ENCODE measurements at regions not wholly inside any gene's neighbourhood (a gene's known extent, or its start where the extent isn't known, plus 50 kb on each side); places are given as distances from the start of the nearest gene placed in this dataset.

DNA sequence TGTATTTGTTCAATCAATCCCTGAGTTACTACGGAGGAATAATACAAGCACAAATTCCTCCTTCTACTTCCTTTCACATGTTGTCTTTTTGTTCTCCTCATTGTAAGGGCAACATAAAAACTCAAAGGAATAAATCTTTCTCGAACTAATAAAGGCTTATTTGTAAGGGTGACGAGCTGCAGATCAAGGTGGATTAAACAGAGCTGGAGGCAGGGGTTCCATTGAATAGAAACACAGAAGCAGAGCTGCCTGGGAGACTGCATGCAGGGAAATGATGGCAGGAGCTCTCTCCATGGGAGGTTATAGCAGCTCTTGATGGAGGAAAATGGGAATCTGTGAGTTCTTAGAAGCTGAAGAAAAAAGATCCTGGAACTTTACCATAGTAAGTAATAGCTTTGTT is 160.2 kb downstream of the CYYR1 start:
- DNase-seq (ENCODE audit: extremely low read depth, low read depth) = no peak

DNA sequence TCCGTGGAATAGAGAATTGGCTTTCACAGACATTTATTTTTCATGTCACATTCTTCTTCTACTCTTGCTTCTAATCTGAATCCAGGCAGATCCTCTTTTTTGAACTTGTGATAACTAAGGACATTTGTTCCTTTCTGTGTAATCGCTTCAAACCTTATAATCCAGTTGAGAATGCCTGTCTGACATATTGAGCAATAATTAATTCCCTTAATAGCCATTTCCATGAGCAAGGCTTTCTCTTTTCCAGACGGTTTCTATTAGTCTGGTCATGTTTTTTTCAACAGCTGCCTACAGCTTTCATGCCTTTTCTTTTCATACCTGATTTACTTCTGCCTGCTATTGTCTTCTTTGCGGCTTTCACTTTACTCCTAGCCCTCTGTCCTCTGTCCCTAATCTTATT is 163.4 kb downstream of the CYYR1 start:
- no peak for DNase-seq (ENCODE audit: extremely low read depth, low read depth)

DNA sequence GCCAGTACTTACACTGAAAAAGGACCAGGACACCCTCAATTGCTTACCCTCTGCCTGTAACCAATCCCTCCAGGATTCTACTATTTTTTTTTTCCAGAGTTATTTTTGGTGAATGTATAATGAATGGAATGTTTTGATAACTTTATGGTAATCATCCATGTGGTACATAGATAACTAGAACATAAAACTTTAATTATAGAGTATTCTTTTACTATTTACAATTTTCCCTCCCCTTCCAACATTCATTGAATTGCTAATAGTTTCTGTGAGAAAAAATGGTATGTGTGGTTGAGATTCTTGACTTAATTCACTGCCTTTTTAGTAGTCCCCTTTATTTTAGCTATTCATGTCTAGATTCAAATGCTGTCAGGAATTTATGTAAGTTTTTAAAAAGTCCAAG is 164.6 kb downstream of the CYYR1 start:
- DNase-seq (ENCODE audit: extremely low read depth, low read depth) = no peak

DNA sequence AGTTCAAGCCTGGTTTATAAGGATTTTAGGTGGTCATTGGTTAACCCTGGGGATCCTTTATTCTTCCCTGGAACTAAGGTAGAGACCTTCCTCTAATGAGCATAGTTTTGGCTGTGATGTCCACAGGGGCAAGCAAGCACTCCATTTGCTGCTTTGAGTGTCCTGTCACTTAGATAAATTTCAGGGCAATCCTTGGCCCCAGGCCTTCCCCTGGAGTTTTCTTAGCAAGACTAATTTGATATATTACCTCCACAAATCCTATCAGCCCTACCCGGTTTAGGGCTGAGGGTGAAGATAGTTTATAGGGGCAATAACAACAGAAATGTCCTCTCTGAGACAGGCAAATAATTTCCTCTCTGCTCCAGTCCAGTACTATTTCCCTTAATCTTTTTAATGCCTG is 166.6 kb downstream of the CYYR1 start:
- DNase-seq (ENCODE audit: extremely low read depth, low read depth) = no peak

DNA sequence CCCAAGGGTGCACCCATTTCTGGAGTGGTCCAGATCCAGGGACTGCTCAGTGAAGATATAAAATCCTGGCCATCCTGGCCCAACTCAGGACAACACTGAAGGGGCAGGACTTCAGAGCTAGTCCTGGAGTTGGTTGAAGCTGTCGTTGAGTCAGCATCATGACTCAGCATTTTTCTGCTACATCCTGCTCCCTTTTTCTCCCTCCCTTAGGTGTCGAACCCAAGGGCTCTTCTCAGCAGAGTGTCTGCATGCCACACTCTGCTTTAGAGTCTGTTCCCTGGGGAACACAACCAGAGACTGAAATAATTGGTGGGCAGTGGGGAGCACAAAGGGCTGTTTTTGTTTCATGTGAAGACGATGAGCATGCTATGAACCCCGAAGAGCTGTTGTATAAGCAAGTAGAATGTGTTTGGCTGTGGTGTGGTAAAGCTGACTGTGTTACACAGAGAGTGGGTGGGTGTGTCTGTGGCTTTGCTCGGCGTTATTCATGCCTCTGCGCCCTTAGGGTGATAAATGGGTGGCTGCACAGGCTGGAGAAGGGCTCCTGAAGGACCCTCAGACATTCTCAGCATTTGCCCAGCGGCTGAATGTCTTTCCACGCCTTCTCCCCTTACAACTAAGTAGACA is 167.2 kb downstream of the CYYR1 start:
- DNase-seq (ENCODE audit: extremely low read depth, low read depth) = peak; percentile 78

DNA sequence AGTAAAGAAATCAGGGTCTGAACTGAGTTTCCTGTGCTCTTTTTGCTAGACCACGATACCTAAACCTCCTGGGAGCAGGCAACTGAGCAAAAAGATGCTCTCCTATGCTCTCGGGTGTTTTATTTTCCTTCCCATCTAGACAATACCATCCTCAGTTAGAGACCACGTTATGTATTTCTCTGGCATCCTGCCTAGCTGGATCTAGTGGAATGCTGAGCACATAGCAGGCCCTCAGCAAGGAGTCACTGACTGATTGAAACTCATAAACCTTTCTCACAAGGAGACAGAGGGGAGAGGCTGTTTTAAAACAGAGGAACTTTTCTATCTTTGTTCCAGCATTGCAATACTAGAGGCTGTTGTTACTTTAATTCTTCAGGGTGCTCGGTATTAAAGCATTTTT is 168.0 kb downstream of the CYYR1 start:
- DNase-seq (ENCODE audit: extremely low read depth, low read depth) = no peak

DNA sequence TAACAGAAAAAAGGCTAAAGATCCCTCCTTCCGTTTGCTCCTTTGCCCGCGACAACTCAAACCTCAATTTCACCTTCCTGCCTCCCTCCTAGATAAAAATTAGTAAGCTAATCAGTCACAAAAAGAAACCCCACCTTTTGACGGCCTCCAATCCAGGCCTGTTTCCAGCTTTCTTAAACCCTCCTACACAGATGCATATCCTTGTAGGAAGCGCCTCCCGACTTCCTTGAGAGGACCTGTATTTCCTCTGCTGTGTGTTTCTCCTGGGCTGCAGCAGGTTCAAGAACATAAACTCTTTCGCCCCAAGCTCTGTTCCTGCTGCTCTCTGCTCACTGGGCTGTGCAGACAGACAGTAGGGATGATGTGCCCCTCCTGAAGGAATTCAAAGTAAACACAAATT is 168.8 kb downstream of the CYYR1 start:
- no peak for DNase-seq (ENCODE audit: extremely low read depth, low read depth)

DNA sequence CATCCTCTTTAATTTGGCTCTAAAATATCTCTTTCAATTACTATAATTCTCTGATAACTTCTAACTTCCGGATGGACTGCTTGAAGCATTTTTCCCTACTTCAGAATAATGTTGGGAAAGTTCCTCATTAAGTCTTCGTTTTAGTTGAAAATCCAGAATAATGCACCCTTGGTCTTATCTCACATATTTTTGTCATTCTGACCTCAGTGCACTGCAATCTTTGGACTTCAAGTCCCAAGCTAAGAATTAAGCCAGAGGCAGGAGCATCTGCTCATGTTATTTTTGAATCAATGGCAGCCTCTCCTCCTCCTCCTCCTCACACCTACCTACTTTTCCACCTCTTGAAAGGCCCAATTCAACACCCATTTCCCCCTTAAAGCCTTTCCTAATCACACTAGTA is 169.8 kb downstream of the CYYR1 start:
- no peak for DNase-seq (ENCODE audit: extremely low read depth, low read depth)

DNA sequence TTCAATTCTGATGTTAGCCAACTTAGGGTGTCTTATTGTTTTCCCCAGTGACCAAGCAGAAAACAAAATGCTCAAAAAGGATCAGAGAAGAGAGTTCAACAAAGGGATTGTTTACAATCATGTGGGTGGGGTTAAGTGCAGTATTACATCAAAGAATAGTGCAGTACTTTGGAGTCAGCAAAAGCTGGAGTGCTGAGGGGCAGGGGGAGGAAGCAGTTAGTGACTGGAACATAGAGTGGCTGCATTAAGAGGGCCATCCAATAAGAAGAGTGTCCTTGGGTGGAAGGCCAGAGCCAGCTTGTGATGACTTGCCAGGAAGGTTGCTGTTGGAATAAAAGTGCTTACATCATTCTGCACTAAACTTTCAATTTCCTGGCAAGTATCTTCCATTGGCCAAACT is 175.5 kb downstream of the CYYR1 start:
- DNase-seq (ENCODE audit: extremely low read depth, low read depth) = no peak

DNA sequence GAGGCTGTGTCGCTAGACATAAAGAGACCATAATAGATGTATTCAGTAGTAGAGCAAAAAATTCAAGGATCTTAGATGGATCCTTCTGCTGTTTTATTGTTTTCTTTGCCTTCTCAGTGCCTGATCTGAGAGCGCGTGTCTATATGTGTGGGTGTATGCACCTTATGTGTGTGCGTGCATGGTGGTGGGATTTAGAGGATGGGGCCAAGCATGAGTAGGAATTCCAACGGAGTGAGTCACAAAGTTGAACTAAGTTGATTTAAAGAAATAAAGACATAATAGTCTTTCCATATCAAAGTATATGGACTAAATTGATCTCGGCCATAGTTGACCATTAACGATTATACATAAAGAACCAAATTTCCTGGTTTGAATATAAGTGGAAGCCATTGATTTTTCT is 178.7 kb downstream of the CYYR1 start:
- no peak for DNase-seq (ENCODE audit: extremely low read depth, low read depth)

DNA sequence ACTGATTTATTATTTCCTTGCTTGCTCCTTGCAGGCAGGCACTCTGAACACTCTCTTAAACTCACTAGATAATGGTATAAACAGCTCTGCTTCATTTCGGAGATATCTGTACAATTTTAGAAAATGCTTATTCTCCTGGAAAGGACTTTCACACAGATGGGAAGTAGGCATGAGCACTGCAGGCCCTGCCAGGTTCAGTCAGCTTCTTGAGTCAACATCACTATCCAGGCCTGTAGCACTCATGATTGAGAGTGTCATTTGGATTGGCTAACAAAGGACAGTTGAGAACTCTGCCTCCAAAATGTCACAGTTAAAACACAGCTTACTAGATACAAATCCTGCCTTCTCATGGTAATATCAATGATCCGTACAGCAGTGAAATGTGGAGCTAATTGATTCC is 181.9 kb downstream of the CYYR1 start:
- no peak for DNase-seq (ENCODE audit: extremely low read depth, low read depth)

DNA sequence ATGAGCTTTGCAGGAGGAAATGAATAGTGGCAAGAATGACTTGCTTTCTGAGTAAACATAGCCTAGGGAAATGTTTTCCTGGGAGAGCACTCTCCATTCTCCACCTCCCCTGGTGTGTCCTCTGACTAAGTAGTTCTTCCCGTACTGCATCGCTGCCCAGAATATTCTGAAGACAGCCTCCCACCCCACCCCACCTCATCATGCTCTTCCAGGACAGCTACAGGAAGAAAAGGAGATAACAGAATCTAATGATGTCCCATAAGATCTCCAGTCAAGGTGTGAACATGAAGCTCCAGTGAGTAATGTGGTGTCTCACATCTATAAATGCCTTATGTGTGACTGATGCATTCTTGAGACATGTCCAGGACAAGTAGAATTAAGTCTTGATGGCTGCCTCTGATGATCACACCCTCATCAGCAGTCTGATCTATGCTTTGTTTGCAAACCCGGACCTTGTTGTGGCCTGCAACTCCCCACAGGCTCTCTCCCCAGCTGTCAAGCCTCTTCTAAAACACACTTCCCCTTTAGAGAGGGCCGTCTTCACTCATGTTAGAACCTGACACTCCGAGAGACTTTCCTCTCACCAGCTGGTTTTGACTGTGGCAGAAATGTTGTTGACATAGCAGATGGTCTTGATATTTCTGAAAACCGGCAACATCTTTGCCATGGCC is 183.0 kb downstream of the CYYR1 start:
- DNase-seq (ENCODE audit: extremely low read depth, low read depth) = no peak

DNA sequence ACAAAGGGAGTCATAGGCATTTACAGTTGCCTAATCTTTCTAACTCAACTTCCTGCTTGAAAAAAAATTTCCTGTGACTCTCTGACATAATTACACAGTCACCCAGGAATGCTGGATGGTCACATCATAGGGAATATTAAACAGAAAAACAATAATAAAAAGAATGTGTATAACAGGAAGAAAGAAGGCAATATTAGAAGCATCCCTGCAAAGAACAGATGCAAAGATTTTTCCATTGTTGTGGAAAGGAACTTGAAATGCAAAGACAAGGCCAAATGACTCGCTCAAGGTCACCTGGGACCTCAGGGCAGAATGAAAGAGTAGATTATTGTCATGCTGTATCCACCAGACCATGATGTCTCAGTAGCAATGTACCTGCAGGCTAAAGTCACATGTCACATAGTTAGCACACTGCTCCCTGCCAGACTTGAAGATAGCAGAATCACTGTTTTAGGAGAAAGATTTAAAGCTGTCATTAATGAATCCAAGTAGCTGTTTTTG is 184.3 kb downstream of the CYYR1 start:
- no peak for DNase-seq (ENCODE audit: extremely low read depth, low read depth)

DNA sequence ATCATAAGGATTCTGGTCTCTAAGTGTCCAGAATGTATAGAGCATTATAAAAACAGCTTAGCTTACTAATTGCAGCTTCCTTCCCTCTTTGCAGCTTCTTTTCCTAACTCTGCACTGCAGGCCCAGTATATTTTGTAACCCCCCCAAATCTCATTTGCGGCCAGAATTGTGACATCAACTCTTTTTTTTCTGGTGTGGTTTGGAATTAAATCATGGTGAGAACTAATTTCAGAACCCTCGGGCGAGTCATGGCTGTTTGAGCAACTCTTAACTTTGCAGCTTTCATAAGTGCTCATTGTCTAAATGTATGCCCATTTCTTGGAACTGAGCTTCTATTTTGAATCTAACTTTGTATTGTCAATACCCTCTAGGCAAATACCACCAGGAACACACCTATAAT is 187.4 kb downstream of the CYYR1 start:
- DNase-seq (ENCODE audit: extremely low read depth, low read depth) = no peak

DNA sequence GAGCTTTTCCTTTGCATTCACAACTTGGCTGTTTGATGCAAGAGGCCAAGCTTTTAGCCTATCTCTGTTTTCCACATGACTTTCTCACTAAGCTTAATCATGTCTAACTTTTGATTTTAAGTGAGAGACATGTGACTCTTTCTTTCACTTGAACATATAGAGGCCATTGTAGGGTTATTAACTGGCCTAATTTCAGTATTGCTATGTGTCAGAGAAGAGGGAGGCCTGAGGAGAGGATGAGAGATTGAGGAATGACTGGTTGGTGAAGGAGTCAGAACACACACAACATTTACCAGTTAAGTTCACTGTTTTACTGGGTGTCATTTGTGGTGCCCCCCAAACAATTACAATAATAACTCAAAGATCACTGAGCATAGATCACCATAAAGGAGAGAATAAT is 193.5 kb downstream of the CYYR1 start:
- no peak for DNase-seq (ENCODE audit: extremely low read depth, low read depth)

DNA sequence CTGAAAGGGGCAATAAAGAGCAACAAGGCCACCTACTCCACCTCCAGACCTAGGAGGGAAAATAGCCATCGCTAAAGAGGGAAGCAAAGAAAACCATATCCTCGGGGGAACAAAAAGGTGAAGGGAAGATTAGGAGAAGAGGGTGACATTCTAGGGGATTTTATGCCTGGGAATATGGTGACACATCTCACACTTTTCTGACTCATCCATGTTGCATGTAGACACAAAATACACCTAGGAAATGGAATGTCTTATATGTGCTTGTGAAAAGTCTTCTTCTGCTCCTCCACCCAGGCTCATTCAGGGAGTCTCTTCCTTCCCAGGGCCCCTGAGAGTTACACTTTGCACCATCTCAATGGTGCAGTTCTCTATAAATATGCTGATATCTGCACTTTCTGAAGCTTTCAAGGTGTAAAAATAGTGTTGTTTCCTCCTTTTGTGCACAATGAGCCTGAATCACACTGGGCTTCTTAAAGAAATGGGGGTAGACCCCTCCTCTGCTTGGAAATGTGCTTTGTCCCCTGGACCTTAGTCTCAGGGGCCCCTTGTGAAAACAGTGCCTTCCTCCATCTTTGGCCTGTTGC is 195.9 kb downstream of the CYYR1 start:
- no peak for DNase-seq (ENCODE audit: extremely low read depth, low read depth)

DNA sequence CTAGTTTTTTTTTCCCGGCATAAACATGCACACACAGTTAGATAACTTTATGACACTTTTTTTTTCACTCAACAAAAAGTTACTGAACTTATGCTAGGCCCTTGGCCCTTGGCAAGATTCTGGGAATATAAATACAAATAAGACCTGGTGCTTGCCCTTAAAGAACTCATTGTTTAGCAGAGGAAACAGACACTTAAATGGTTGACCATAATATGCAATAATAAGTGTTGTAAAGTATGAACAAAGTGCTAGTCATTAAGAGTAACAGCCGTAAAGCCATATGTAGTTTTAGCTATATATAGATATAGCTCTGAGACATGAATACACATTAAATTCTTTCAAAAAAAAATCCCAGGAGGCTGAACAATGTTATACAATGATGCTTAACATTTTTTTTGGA is 198.3 kb downstream of the CYYR1 start:
- no peak for DNase-seq (ENCODE audit: extremely low read depth, low read depth)

DNA sequence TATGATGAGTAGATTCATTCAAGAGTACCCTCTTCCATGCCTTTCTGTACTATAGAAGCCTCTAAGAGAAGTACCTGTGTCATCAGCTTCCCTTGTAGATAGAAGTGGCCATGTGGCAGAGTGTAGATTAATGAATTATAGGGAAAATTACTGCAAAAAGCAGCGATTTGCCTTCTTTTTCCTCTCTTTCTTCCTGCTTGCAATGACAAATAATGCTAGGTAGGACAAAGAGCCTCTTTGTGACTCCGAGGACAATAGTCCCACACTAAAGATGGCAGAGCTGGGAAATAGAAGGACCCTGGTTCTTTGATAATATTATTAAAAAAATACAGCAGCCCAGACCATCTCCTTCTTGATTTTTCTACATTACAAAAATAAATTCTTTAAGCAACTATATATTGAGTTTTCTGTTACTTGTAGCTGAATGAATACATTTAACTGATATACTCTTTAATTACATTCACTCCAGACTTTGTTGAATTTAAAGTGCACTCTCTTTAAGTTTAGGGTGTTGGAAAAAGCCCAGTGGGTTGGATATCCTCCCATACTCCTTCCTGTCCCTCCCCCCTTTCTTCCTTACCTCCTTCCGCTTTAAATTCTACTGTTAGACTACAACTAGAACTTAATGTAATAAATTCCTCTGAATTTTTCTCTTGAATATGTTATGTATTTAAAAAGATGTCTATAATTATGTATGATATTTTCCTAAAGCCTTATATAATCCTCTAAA is 198.2 kb upstream of the APP start:
- DNase-seq (ENCODE audit: extremely low read depth, low read depth) = no peak

DNA sequence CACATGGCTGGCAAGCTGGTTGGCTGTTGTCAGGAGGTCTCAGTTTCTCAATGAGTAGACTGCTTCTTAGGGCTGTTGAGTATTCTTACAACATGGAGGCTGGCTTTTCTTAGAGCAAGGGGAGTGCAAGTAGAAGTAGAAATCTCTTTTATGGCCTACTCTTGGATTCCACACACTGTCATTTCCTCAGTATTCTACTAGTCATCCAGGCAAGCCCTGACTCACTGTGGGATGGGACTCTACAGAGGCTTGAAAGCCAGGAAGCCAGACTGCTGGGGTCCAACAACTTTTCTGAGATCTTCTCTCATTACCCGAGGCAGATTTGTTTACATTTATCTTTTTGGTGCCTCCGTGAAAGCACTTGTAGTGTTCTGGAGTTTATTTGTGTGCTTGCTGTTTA is 196.2 kb upstream of the APP start:
- no peak for DNase-seq (ENCODE audit: extremely low read depth, low read depth)

DNA sequence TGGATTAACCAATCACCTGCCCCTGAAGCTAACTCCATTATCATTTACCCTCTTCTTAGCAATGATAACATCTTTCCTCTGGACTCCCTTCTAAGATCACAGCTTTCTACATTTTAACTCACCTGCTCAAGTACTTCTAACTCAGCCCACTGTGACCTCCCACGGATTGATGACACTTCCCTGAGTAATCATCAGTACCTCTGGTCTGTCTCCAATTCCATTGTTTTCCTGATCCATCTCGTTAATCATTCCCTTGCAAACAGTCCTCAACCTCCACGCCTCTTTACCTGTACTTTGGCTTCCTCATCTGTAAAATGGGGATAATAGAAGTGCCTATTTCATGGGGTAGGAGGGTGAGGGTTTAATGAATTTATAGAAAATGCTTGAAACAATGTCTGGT is 195.3 kb upstream of the APP start:
- DNase-seq (ENCODE audit: extremely low read depth, low read depth) = no peak

DNA sequence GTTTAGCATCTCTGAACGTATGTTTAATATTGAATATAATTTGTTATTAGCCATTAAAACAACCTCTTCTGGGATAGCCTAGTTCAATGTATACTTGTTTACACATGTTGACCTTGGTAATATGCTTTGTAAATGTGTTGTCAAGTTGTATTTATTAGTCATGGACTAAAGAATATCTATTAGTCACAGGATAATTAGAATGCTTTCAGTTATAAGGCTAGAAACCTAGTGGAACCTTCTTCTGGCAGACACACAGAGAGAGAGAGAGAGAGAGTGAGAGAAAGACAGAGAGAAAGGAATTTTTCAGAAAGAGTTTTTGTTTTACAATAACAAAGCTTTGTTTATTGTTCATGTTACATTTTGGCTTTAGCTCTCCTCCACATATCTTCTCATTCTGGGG is 181.1 kb upstream of the APP start:
- no peak for DNase-seq (ENCODE audit: extremely low read depth, low read depth)

DNA sequence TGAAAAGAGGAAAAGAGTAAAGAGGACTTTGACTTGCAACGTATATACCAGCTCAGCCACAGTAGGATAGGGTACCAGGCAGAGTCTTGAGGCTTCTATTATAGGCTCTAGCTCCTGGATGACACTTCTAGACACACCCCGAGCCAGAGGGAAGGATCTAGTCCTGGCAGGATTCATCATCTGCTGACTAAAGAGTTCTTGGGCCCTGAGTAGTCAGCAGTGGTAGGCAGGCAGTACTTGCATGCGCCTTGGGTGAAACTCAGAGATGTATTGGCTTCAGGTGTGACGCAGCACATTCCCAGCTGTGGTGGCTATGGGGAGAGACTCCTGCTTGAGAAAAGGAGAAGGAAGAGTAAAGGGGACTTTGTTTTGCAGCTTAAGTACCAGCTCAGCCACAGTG is 162.3 kb upstream of the APP start:
- no peak for DNase-seq (ENCODE audit: extremely low read depth, low read depth)
